ENCODE measurements at regions not wholly inside any gene's neighbourhood (a gene's known extent, or its start where the extent isn't known, plus 50 kb on each side); places are given as distances from the start of the nearest gene placed in this dataset.

DNA sequence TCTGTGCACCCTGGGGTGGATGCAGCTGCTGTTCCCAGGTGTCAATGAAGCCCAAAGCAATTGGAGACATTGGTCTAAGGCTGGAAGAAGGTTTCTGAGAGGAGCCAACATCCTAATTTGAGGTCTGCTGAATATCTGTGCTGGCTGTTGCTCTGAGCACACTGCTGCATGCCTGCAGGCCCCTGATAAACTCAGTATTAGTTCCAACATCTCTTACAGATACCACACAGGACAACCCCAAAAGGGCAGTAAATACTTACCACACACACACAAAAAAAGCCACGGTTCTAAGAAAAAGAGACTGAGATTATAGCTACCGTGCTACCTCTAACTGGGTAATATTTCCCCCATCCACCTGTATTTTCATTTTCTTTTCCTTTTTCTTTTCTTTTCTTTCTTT, 164.3 kb upstream of the SOX4 start:
- TF ChIP-seq, protein P1, sequence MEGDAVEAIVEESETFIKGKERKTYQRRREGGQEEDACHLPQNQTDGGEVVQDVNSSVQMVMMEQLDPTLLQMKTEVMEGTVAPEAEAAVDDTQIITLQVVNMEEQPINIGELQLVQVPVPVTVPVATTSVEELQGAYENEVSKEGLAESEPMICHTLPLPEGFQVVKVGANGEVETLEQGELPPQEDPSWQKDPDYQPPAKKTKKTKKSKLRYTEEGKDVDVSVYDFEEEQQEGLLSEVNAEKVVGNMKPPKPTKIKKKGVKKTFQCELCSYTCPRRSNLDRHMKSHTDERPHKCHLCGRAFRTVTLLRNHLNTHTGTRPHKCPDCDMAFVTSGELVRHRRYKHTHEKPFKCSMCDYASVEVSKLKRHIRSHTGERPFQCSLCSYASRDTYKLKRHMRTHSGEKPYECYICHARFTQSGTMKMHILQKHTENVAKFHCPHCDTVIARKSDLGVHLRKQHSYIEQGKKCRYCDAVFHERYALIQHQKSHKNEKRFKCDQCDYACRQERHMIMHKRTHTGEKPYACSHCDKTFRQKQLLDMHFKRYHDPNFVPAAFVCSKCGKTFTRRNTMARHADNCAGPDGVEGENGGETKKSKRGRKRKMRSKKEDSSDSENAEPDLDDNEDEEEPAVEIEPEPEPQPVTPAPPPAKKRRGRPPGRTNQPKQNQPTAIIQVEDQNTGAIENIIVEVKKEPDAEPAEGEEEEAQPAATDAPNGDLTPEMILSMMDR (conservative IDR thresholded peaks at IDR 0.05; ENCODE audit: low read depth, low read length) = no peak
- H3K4me3 ChIP-seq (ENCODE audit: low read length) = no peak overlapping the region
- no peak for DNase-seq (ENCODE audit: low read depth)

DNA sequence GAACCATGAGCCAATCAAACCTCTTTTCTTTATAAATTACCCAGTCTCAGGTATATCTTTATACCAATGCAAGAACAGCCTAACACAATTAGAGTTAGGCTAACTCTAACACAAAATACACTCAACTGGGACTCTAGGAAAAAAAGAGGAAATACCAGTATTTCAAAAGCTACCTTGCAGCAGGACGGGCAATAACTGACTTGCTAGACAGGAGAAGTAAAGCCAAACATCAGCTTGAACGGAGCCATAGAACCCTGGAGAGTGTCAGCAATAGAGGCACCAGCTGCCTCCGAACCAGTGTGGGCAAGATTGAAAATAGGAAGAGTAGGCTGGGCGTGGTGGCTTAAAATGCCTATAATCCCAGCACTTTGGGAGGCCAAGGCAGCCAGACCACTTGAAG, 162.0 kb upstream of the SOX4 start:
- no peak for DNase-seq (ENCODE audit: low read depth)
- TF ChIP-seq, protein P1 (conservative IDR thresholded peaks at IDR 0.05; ENCODE audit: low read depth, low read length) = no peak
- H3K4me3 ChIP-seq (ENCODE audit: low read length) = no peak overlapping the region

DNA sequence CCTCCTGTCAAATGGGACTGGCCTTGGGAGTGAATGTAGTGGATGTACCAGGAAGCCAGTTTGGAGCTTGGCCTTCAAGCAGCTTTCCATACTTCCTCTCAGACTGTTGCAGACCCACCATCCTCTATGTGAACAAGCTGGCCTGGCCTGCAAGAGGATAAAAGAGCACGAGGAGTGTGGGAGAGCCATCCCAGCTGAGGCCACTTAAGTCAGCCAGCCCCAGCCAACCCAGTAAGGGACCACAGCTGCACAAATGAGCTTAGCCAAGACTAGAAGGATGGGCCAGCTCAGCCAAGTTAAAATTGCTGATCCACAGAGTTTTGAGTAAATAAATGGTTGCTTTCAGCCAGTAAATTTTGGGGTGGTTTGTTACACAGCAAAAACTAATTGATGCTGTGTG, 156.9 kb upstream of the SOX4 start:
- TF ChIP-seq, protein P1 (conservative IDR thresholded peaks at IDR 0.05; ENCODE audit: low read depth, low read length) = no peak
- H3K4me3 ChIP-seq (ENCODE audit: low read length) = no peak overlapping the region
- no peak for DNase-seq (ENCODE audit: low read depth)

DNA sequence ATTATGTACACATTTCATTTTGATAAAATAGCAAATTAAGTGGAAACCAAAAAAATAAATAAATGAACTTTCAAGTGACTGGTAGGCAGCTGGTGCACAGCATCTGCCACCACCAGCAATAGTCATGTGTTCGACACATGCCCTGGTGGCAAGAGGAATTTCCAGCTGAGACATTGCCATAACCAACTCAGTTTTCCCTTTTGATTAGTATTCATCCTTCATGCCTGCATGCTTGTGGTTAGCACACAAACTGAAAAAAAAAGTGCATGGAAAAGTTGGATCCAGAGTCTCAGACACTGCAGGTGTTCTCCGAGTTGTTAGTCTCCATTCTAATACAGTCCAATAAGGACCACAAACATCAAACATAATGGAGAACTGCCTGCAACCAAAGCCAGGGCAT, 156.0 kb upstream of the SOX4 start:
- peak; percentile 11 for DNase-seq (ENCODE audit: low read depth)
- TF ChIP-seq, protein P1 (conservative IDR thresholded peaks at IDR 0.05; ENCODE audit: low read depth, low read length) = no peak
- no peak overlapping the region for H3K4me3 ChIP-seq (ENCODE audit: low read length)

DNA sequence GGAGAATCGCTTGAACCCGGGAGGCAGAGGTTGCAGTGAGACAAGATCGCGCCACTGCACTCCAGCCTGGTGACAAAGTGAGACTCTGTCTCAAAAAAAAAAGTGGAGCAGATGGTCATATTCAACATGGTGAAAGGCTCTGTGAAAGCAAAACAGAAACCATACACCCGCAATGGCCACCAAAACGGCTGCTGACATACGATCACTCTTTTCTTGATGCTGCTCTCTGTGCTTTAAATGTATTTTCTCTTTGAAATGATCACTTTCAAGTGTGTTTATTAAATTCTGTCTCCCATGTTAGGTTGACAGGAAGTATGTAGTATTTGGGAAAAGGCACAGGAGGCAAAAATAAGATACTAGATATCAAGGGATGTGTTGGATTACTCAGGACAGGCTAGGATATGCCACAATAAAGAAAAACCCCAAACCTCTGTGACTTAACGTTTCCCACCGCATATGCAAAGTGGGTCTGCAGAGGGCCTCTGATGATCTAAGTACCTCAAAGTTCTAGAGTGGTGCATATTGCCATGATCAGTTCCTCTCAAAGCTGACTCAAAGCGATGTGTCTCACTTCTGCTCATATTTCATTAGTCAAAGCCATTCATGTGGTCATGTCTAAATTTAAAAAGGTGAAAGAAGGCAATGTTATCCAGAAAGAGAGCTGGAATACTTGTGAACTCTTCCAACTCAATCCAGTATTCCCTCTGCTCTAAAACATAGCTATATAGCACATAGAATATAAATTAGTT, 155.1 kb upstream of the SOX4 start:
- no peak for DNase-seq (ENCODE audit: low read depth)
- H3K4me3 ChIP-seq (ENCODE audit: low read length) = no peak overlapping the region
- TF ChIP-seq, protein P1 (conservative IDR thresholded peaks at IDR 0.05; ENCODE audit: low read depth, low read length) = no peak

DNA sequence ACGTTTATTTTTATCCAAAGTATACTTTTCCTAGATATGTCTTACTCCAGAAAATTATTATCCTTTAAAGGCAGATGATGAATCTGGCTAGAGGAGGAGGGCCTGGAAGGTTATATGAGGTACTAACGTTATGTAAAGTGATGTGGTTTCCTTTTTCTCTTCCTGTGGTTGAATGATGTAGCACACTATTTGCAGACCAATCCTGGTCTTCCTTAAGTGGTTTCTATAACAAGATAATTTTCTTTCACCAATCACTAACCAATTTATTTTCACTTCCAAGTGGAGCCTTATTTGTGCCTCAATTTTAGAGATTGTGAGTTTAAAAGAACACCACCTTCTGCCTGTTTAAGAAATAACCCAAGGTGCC, 154.6 kb upstream of the SOX4 start:
- no peak for DNase-seq (ENCODE audit: low read depth)
- no peak overlapping the region for H3K4me3 ChIP-seq (ENCODE audit: low read length)
- TF ChIP-seq, protein P1 (conservative IDR thresholded peaks at IDR 0.05; ENCODE audit: low read depth, low read length) = no peak

DNA sequence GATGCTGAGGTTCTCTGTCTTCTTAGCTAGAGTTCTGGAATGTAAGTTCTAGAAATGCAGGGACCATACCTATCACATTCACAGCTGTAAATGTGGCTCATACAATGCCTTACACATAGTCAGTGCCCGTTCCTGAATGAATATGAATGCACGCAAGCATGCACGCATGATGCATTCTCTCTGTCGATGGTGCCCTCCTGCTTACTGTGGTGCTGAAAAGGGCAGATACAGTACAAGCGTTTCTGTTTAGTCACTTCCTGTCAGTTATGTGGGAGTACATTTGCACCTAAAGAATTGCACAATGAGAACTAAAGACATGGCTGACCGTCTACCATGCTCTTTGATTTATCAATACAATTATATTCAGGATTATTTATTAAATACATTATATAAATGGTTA, 152.2 kb upstream of the SOX4 start:
- TF ChIP-seq, protein P1 (conservative IDR thresholded peaks at IDR 0.05; ENCODE audit: low read depth, low read length) = no peak
- no peak overlapping the region for H3K4me3 ChIP-seq (ENCODE audit: low read length)
- DNase-seq (ENCODE audit: low read depth) = no peak
